ENCODE measurements at regions not wholly inside any gene's neighbourhood (a gene's known extent, or its start where the extent isn't known, plus 50 kb on each side); places are given as distances from the start of the nearest gene placed in this dataset.
A peak's percentile ranks its signal among the peaks of the same experiment; 100 is the strongest.

GRCh38 chr13:75224053-75224742 is 257.8 kb downstream of the TBC1D4 start:
- no peak for ATAC-seq
- H3K27me3 ChIP-seq = no peaks in the 10 kb centered on the region
- H3K4me3 ChIP-seq = no peak overlapping the region
- no peak overlapping the region for H3K27ac ChIP-seq
- WGBS, 2 donors (ENCODE audit: low coverage in 1 of 2) = 71 to 82% methylated on average over 3 to 6 of the region's 6 CpGs
- H3K9me3 ChIP-seq = no peaks in the 10 kb centered on the region
- no peak for TF ChIP-seq EP300 (IDR thresholded peaks at IDR 0.05)
- TF ChIP-seq POLR2A (IDR thresholded peaks at IDR 0.05) = no peak
- no peak for TF ChIP-seq POLR2AphosphoS5 (IDR thresholded peaks at IDR 0.05)
- no peak for TF ChIP-seq CTCF (IDR thresholded peaks at IDR 0.05)
- no peaks in the 10 kb centered on the region for H3K36me3 ChIP-seq
- peaks cover 0 to 18% (median 2%) of the 10 kb centered on the region in 3 donors for H3K4me1 ChIP-seq

- Histone ChIP-seq H3K4me1 (peaks cover 0 to 16% (median 0%) of the 10 kb centered on the region in 3 donors), H3K9me3 (no peaks in the 10 kb centered on the region), H3K27ac (no peak overlapping the region), H3K27me3 (no peaks in the 10 kb centered on the region), H3K4me3 (no peak overlapping the region), H3K36me3 (no peaks in the 10 kb centered on the region)
- WGBS, 2 donors (ENCODE audit: low coverage in 1 of 2) = 100% methylated on average over 1 of the region's 1 CpG; no CpG with 5 or more reads in 1 of the 2 donors
- ATAC-seq = no peak
- TF ChIP-seq POLR2A (IDR thresholded peaks at IDR 0.05) = no peak
These were observed 259.9 kb downstream of the TBC1D4 start for GRCh38 chr13:75222031-75222430.

- no peaks in the 10 kb centered on the region for H3K36me3 ChIP-seq
- H3K4me3 ChIP-seq = no peak overlapping the region
- no peak for ATAC-seq
- H3K27ac ChIP-seq = no peak overlapping the region
- TF ChIP-seq CTCF (IDR thresholded peaks at IDR 0.05) = no peak
- no peak for TF ChIP-seq EP300 (IDR thresholded peaks at IDR 0.05)
- TF ChIP-seq POLR2AphosphoS5 (IDR thresholded peaks at IDR 0.05) = no peak
- TF ChIP-seq POLR2A (IDR thresholded peaks at IDR 0.05) = no peak
- H3K4me1 ChIP-seq = peaks cover 0 to 19% (median 0%) of the 10 kb centered on the region in 3 donors
- no peaks in the 10 kb centered on the region for H3K27me3 ChIP-seq
- no peaks in the 10 kb centered on the region for H3K9me3 ChIP-seq
- WGBS, 2 donors (ENCODE audit: low coverage in 1 of 2) = 78 to 88% methylated on average over 4 to 5 of the region's 5 CpGs
These were observed 261.1 kb downstream of the TBC1D4 start for GRCh38 chr13:75220861-75221260.

GRCh38 chr13:75220238-75220542 is 261.8 kb downstream of the TBC1D4 start:
- Histone ChIP-seq H3K4me1 (peaks cover 0 to 20% (median 0%) of the 10 kb centered on the region in 3 donors), H3K4me3 (no peak overlapping the region), H3K27ac (no peak overlapping the region), H3K9me3 (no peaks in the 10 kb centered on the region), H3K27me3 (no peaks in the 10 kb centered on the region), H3K36me3 (no peaks in the 10 kb centered on the region)
- WGBS, 2 donors (ENCODE audit: low coverage in 1 of 2) = 81% methylated on average over 5 of the region's 8 CpGs; no CpG with 5 or more reads in 1 of the 2 donors
- ATAC-seq = no peak
- TF ChIP-seq EP300 (IDR thresholded peaks at IDR 0.05) (no peak), POLR2AphosphoS5 (IDR thresholded peaks at IDR 0.05) (no peak), CTCF (IDR thresholded peaks at IDR 0.05) (no peak), POLR2A (IDR thresholded peaks at IDR 0.05) (no peak)

- peak overlapping the region in 1 of 2 donors; percentile 29 for H3K4me3 ChIP-seq
These were observed 262.3 kb downstream of the TBC1D4 start for GRCh38 chr13:75219479-75220237.

More at GRCh38 chr13:75219479-75220237, 262.3 kb downstream of the TBC1D4 start:
- TF ChIP-seq POLR2A (IDR thresholded peaks at IDR 0.05) = no peak
- no peak for TF ChIP-seq EP300 (IDR thresholded peaks at IDR 0.05)
- peak; percentile 84 to 95 (median 88) for TF ChIP-seq CTCF (IDR thresholded peaks at IDR 0.05)
- TF ChIP-seq POLR2AphosphoS5 (IDR thresholded peaks at IDR 0.05) = no peak
- ATAC-seq = peak; percentile 79
- 18 to 22% methylated on average over 11 to 12 of the region's 31 CpGs for WGBS, 2 donors (ENCODE audit: low coverage in 1 of 2)
- Histone ChIP-seq H3K9me3 (no peaks in the 10 kb centered on the region), H3K36me3 (no peaks in the 10 kb centered on the region), H3K27me3 (no peaks in the 10 kb centered on the region), H3K27ac (no peak overlapping the region), H3K4me1 (peaks cover 0 to 20% (median 0%) of the 10 kb centered on the region in 3 donors)

All from gastroesophageal sphincter (tissue), 4 donors.